PC-9 (cell line): ENCODE measurements at regions not wholly inside any gene's neighbourhood (a gene's known extent, or its start where the extent isn't known, plus 50 kb on each side); places are given as distances from the start of the nearest gene placed in this dataset.

Experiments
- BruUV-seq: library from RNA; stranded (reverse); fragments of 400-500 nt; replicated peaks from 2 replicates; lab custom pipeline; 2021; lab: Mats Ljungman, UMichigan
- CTCF ChIA-PET: fragments of 300-600 bp; sonication (Branson Sonifier 250); formaldehyde crosslinking; loops from one replicate; lab custom pipeline; 2022; ENCODE audit warnings: antibody characterized with exemption; lab: Charles Lee
- POLR2A ChIA-PET: fragments of 300-600 bp; sonication (Branson Sonifier 250); formaldehyde crosslinking; loops from one replicate; lab custom pipeline; 2022; ENCODE audit warnings: antibody characterized with exemption; ENCODE audit not compliant: unreplicated experiment; lab: Charles Lee
- DNase-seq, 2 experiments: peaks; one replicate each; pipeline versions ENCODE4 v3.0.0 to v3.0.0-alpha.2; 2015 to 2022; ENCODE audit warnings: mixed read lengths in 1 of 2
- H2AFZ ChIP-seq: fragments of 200-600 bp; sonication (generic); 2 replicates; pipeline ENCODE4 v1.8.1; 2017; ENCODE audit warnings: antibody characterized with exemption
- H3F3A ChIP-seq: fragments of 200-600 bp; sonication (generic); 2 replicates; pipeline ENCODE4 v1.8.1; 2017; ENCODE audit warnings: antibody characterized with exemption, mild to moderate bottlenecking, low read depth; ENCODE audit not compliant: insufficient read depth
- H3K27ac ChIP-seq: fragments of 200-600 bp; sonication (generic); 2 replicates; pipeline ENCODE4 v1.6.1; 2016; ENCODE audit warnings: mixed run types
- H3K27me3 ChIP-seq: fragments of 200-600 bp; sonication (generic); 2 replicates; pipeline ENCODE4 v1.6.1; 2016; ENCODE audit warnings: low read depth, mixed run types; ENCODE audit not compliant: insufficient read depth
- H3K36me3 ChIP-seq: fragments of 200-600 bp; sonication (generic); 2 replicates; pipeline ENCODE4 v1.6.1; 2016; ENCODE audit warnings: low read depth, mixed run types
- H3K4me1 ChIP-seq: fragments of 200-600 bp; sonication (generic); replicated peaks from 2 replicates; pipeline ENCODE4 v1.6.1; 2016; ENCODE audit warnings: mixed run types; ENCODE audit not compliant: insufficient read depth
- H3K4me2 ChIP-seq: fragments of 200-600 bp; sonication (generic); 2 replicates; pipeline ENCODE4 v1.6.1; 2017; ENCODE audit warnings: mixed run types
- H3K4me3 ChIP-seq: fragments of 200-600 bp; sonication (generic); 2 replicates; pipeline ENCODE4 v1.6.1; 2016; ENCODE audit warnings: mixed run types
- H3K79me2 ChIP-seq: fragments of 200-600 bp; sonication (generic); 2 replicates; pipeline ENCODE4 v1.6.1; 2017; ENCODE audit warnings: low read depth, mixed run types
- H3K9me2 ChIP-seq: fragments of 200-600 bp; sonication (generic); 2 replicates; pipeline ENCODE4 v1.8.1; 2017; ENCODE audit warnings: mild to moderate bottlenecking; ENCODE audit not compliant: insufficient read depth
- H3K9me3 ChIP-seq: fragments of 200-600 bp; sonication (generic); 2 replicates; pipeline ENCODE4 v1.8.1; 2016; ENCODE audit warnings: low read depth; ENCODE audit not compliant: insufficient read depth
- H4K20me1 ChIP-seq: fragments of 200-600 bp; sonication (generic); 2 replicates; pipeline ENCODE4 v1.8.1; 2017; ENCODE audit not compliant: insufficient read depth
- CTCF ChIP-seq: fragments of 200-600 bp; sonication (generic); conservative IDR thresholded peaks from 2 replicates; pipeline ENCODE4 v1.6.1; 2017; ENCODE audit warnings: mixed run types, antibody characterized with exemption, mild to moderate bottlenecking, moderate library complexity
- EZH2 ChIP-seq: fragments of 200-600 bp; sonication (generic); IDR thresholded peaks from 2 replicates; pipeline ENCODE4 v1.8.0; 2017; ENCODE audit warnings: antibody characterized with exemption, low read depth
- intact Hi-C: fragments of 100-400 bp; cut with micrococcal nuclease; formaldehyde crosslinking; loops from one replicate; pipeline ENCODE4 v1.10.0; 2022; ENCODE audit not compliant: unreplicated experiment

GRCh38 chr13:53357582-53357981 lies 329.0 kb downstream of the OLFM4 start:
- Histone ChIP-seq H3K4me2 (no peak overlapping the region), H3K4me1 (no peaks in the 10 kb centered on the region), H3K79me2 (no peaks in the 10 kb centered on the region), H3K27ac (no peak overlapping the region), H3K9me3 (no peaks in the 10 kb centered on the region), H2AFZ (no peak overlapping the region), H3K9me2 (no peaks in the 10 kb centered on the region), H3K27me3 (no peaks in the 10 kb centered on the region), H3F3A (no peaks in the 10 kb centered on the region), H3K4me3 (no peak overlapping the region), H3K36me3 (no peaks in the 10 kb centered on the region), H4K20me1 (no peaks in the 10 kb centered on the region)
- no peak for DNase-seq
- CTCF ChIA-PET: no interaction called here
- intact Hi-C loops: no loop called here
- BruUV-seq: no TSS peak
- POLR2A ChIA-PET: no interaction called here
- TF ChIP-seq CTCF (no peak), EZH2 (no peak)

GRCh38 chr13:53368948-53369347 lies 340.3 kb downstream of the OLFM4 start:
- Histone ChIP-seq H3F3A (no peaks in the 10 kb centered on the region), H4K20me1 (no peaks in the 10 kb centered on the region; the same call in 1 of the 2 replicates), H3K27me3 (no peaks in the 10 kb centered on the region), H3K36me3 (no peaks in the 10 kb centered on the region), H3K4me1 (no peaks in the 10 kb centered on the region), H2AFZ (no peak overlapping the region), H3K79me2 (no peaks in the 10 kb centered on the region), H3K27ac (no peak overlapping the region), H3K9me2 (no peaks in the 10 kb centered on the region), H3K4me2 (no peak overlapping the region), H3K4me3 (no peak overlapping the region), H3K9me3 (no peaks in the 10 kb centered on the region)
- DNase-seq: no peak
- ChIA-PET CTCF (no interaction called here), POLR2A (no interaction called here)
- intact Hi-C loops: no loop called here
- BruUV-seq: no TSS peak
- TF ChIP-seq EZH2: no peak
- no peak for TF ChIP-seq CTCF

- no TSS peak for BruUV-seq
- no peaks in the 10 kb centered on the region for H3K36me3 ChIP-seq
- H3F3A ChIP-seq: no peaks in the 10 kb centered on the region
- TF ChIP-seq EZH2 (no peak), CTCF (no peak)
- ChIA-PET POLR2A (no interaction called here), CTCF (no interaction called here)
- H3K4me1 ChIP-seq: no peaks in the 10 kb centered on the region
- H3K27me3 ChIP-seq: no peaks in the 10 kb centered on the region
- no peaks in the 10 kb centered on the region for H4K20me1 ChIP-seq
- DNase-seq: no peak
- H2AFZ ChIP-seq: no peak overlapping the region
- H3K79me2 ChIP-seq: no peaks in the 10 kb centered on the region
- no peak overlapping the region for H3K27ac ChIP-seq
- H3K4me3 ChIP-seq: no peak overlapping the region
- H3K9me2 ChIP-seq: no peaks in the 10 kb centered on the region
- no peaks in the 10 kb centered on the region for H3K9me3 ChIP-seq
- intact Hi-C loops: no loop called here
- no peak overlapping the region for H3K4me2 ChIP-seq
Measured at GRCh38 chr13:53379485-53379884, 350.9 kb downstream of the OLFM4 start.
